HTR-8/SVneo (cell line): ENCODE measurements at regions not wholly inside any gene's neighbourhood (a gene's known extent, or its start where the extent isn't known, plus 50 kb on each side); places are given as distances from the start of the nearest gene placed in this dataset.
"Not testable (repeated sequence)": the region's sequence is repeated elsewhere in the genome, so short reads cannot be mapped to it uniquely, and the experiment has no call there.

ENCODE experiments used
- DNase-seq: peaks from one replicate; pipeline ENCODE4 v3.0.0; 2011; ENCODE audit warnings: low spot score, mixed read lengths; ENCODE audit not compliant: insufficient read length
- FAIRE-seq: peaks from 2 replicates; lab custom pipeline; 2011; peaks lifted over from hg19 to GRCh38; lab: Jason Lieb, UNC

GRCh38 chr3:118097660-118098059, 937.0 kb downstream of the IGSF11 start:
- no peak for FAIRE-seq
- no peak for DNase-seq

GRCh38 chr3:118098827-118099226, 935.8 kb downstream of the IGSF11 start:
- no peak for FAIRE-seq
- DNase-seq = no peak

- no peak for DNase-seq
- FAIRE-seq = no peak
Observed at GRCh38 chr3:118101891-118102290, 932.8 kb downstream of the IGSF11 start.

GRCh38 chr3:118102737-118103136, 931.9 kb downstream of the IGSF11 start:
- DNase-seq (no peak), FAIRE-seq (no peak)

- FAIRE-seq (no peak), DNase-seq (no peak)
Observed at GRCh38 chr3:118108201-118108600, 926.4 kb downstream of the IGSF11 start.

GRCh38 chr3:118108769-118109168, 925.9 kb downstream of the IGSF11 start:
- DNase-seq (no peak), FAIRE-seq (no peak)

- DNase-seq = no peak
- FAIRE-seq = no peak
Observed at GRCh38 chr3:118110211-118110610, 924.4 kb downstream of the IGSF11 start.

- no peak for FAIRE-seq
- DNase-seq = no peak
Observed at GRCh38 chr3:118116991-118117390, 917.7 kb downstream of the IGSF11 start.

- DNase-seq = no peak
- FAIRE-seq = no peak
Observed at GRCh38 chr3:118126751-118127150, 907.9 kb downstream of the IGSF11 start.

GRCh38 chr3:118127992-118128391, 906.7 kb downstream of the IGSF11 start:
- DNase-seq (no peak), FAIRE-seq (no peak)

GRCh38 chr3:118128886-118129285, 905.8 kb downstream of the IGSF11 start:
- no peak for FAIRE-seq
- no peak for DNase-seq

- no peak for FAIRE-seq
- no peak for DNase-seq
Observed at GRCh38 chr3:118137778-118138177, 896.9 kb downstream of the IGSF11 start.

GRCh38 chr3:118144919-118145318, 889.7 kb downstream of the IGSF11 start:
- DNase-seq (no peak), FAIRE-seq (no peak)

GRCh38 chr3:118146658-118147375, 887.8 kb downstream of the IGSF11 start:
- no peak for DNase-seq
- no peak for FAIRE-seq

- no peak for FAIRE-seq
- no peak for DNase-seq
Observed at GRCh38 chr3:118151164-118151563, 883.5 kb downstream of the IGSF11 start.

- not testable (repeated sequence) for DNase-seq, FAIRE-seq
Observed at GRCh38 chr3:118162627-118163588, 871.7 kb downstream of the IGSF11 start.

GRCh38 chr3:118165413-118165812, 869.2 kb downstream of the IGSF11 start:
- FAIRE-seq (no peak), DNase-seq (no peak)

- no peak for FAIRE-seq
Observed at GRCh38 chr3:118167571-118167970, 867.1 kb downstream of the IGSF11 start.

GRCh38 chr3:118168175-118168574, 866.5 kb downstream of the IGSF11 start:
- no peak for DNase-seq
- FAIRE-seq = no peak

More at GRCh38 chr3:118167571-118167970, 867.1 kb downstream of the IGSF11 start:
- no peak for DNase-seq

- no peak for DNase-seq
- no peak for FAIRE-seq
Observed at GRCh38 chr3:118171236-118171852, 863.3 kb downstream of the IGSF11 start.

- no peak for DNase-seq
- FAIRE-seq = no peak
Observed at GRCh38 chr3:118180853-118181252, 853.8 kb downstream of the IGSF11 start.
